ENCODE measurements at regions not wholly inside any gene's neighbourhood (a gene's known extent, or its start where the extent isn't known, plus 50 kb on each side); places are given as distances from the start of the nearest gene placed in this dataset.

DNA sequence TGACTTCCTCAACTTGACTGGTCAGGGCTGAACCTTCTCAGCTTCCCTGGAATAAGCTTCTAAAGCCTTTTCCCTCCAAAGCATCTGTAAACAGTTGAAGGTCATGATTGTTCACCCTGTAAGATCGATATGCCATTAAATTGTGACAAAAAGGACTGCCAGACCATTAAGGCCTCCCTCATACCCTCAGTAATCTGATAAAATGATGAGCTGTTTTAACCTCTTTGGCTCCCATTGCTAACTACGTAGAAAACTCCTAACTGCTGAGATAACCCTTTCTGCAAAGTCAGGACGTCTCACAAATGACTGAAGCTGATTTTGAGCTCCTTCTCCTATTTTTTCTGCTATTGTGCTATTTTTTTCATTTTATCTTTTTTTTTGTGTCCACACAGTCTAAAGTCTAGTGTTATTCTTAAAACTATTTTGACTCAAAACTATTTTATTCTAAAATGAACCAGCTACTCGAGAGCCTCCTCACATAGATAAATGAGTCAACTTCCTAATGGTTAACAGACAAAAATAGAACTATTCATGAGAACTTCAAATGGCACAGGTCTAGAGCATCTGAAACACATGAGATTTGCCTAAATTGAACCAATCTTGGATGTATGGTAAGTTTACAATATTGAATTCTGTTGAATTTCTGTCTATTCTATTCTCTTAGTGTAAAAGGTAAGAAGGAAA is 395.6 kb upstream of the TLE4 start:
- DNase-seq (ENCODE audit: low read depth in 1 of 2, low spot score in 1 of 2): no peak
- no peak overlapping the region for H3K4me3 ChIP-seq
- H3K36me3 ChIP-seq: no peaks in the 10 kb centered on the region
- no peak overlapping the region for H3K27ac ChIP-seq
- no peaks in the 10 kb centered on the region for H3K27me3 ChIP-seq
- no peaks in the 10 kb centered on the region for H3K4me1 ChIP-seq (ENCODE audit: low read depth)
- TF ChIP-seq, protein P1, sequence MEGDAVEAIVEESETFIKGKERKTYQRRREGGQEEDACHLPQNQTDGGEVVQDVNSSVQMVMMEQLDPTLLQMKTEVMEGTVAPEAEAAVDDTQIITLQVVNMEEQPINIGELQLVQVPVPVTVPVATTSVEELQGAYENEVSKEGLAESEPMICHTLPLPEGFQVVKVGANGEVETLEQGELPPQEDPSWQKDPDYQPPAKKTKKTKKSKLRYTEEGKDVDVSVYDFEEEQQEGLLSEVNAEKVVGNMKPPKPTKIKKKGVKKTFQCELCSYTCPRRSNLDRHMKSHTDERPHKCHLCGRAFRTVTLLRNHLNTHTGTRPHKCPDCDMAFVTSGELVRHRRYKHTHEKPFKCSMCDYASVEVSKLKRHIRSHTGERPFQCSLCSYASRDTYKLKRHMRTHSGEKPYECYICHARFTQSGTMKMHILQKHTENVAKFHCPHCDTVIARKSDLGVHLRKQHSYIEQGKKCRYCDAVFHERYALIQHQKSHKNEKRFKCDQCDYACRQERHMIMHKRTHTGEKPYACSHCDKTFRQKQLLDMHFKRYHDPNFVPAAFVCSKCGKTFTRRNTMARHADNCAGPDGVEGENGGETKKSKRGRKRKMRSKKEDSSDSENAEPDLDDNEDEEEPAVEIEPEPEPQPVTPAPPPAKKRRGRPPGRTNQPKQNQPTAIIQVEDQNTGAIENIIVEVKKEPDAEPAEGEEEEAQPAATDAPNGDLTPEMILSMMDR (IDR thresholded peaks at IDR 0.05; ENCODE audit: low read depth, low read length): no peak
- no peaks in the 10 kb centered on the region for H3K9me3 ChIP-seq (ENCODE audit: low read depth)

DNA sequence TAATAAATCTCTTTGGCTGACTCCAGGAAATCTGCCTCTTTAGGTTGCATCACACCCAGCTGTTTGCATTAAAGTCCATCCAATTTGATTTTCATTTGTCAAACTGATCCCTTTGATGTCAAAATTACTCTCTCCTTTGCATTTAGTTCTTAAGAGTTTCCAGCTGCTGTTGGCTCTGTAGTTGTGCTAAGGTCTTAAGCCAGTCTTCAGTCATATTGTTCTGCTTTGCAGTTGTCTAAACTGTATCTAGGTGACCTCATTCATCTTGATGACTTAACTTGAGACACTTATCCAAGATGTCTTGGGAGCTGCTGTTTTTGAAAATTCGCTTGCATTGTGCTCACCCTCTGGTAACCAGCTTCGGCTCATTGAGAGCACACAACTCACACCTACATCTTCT is 386.9 kb upstream of the TLE4 start:
- DNase-seq (ENCODE audit: low read depth in 1 of 2, low spot score in 1 of 2): peak in 1 of 2 donors; percentile 6
- no peaks in the 10 kb centered on the region for H3K9me3 ChIP-seq (ENCODE audit: low read depth)
- TF ChIP-seq, protein P1 (IDR thresholded peaks at IDR 0.05; ENCODE audit: low read depth, low read length): no peak

DNA sequence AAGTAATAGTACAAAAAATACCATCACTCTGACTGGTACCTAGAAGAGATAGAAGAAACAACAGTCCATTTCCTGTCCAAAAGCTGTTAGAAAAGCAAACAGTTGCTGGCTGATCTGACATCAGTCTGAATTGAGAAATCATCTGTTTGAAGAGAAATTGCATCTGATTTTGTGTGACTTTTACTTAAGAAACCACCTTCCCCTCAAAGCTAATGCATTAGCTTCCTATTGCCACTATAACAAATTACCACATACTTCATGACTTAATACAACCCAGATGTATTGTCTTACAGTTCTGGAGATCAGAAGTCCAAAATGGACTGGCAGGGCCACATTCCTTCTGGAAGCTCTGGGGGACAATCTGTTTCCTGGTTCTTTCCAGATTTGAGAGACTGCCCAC is 385.9 kb upstream of the TLE4 start:
- H3K36me3 ChIP-seq: no peaks in the 10 kb centered on the region
- peak in 1 of 2 donors; percentile 76 for DNase-seq (ENCODE audit: low read depth in 1 of 2, low spot score in 1 of 2)
- no peak overlapping the region for H3K27ac ChIP-seq
- TF ChIP-seq, protein P1 (IDR thresholded peaks at IDR 0.05; ENCODE audit: low read depth, low read length): no peak
- H3K9me3 ChIP-seq (ENCODE audit: low read depth): no peaks in the 10 kb centered on the region
- H3K4me3 ChIP-seq: no peak overlapping the region
- no peaks in the 10 kb centered on the region for H3K27me3 ChIP-seq
- no peaks in the 10 kb centered on the region for H3K4me1 ChIP-seq (ENCODE audit: low read depth)

More for the DNA sequence above, 386.9 kb upstream of the TLE4 start:
- no peaks in the 10 kb centered on the region for H3K4me1 ChIP-seq (ENCODE audit: low read depth)
- H3K27ac ChIP-seq: no peak overlapping the region
- H3K4me3 ChIP-seq: no peak overlapping the region
- no peaks in the 10 kb centered on the region for H3K36me3 ChIP-seq
- H3K27me3 ChIP-seq: no peaks in the 10 kb centered on the region

DNA sequence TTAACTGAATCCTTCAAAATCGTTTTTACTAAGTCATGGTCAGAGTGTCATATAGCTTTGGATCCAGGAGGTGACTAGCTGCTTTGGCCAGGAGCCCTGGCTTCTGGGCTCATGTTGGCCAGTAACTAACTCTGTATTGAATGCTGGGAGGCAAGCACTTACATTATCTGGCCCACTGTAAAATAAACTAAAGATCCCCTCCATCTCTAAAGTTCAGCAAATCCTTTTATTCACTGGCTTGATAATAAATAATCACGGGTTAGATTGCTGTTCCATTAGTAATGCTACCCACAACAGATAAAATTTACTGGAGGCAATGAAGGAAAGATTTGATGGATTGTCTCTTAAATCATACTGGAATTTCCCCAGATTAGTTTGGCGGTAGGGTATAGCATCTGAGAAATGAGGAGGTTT is 382.2 kb upstream of the TLE4 start:
- H3K36me3 ChIP-seq: no peaks in the 10 kb centered on the region
- no peak overlapping the region for H3K27ac ChIP-seq

DNA sequence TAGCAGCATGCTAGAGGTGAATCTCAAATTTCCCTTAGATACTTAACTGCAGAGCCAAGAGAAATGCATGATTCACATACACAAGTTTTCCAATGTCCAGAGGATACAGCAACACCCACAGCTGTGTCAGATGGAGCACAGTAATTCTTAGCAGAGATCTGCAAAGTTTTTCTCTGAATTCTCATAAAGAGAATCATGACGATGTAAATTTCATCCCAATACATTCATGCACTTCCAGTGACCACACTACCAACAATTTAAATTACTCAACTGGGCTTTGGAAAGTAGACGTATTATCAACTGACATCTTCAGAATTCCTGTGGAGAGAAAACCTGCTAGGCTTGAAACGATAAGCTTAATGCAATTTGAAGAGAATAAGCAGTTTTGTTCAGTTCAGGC is 378.8 kb upstream of the TLE4 start:
- H3K4me3 ChIP-seq: no peak overlapping the region
- no peak overlapping the region for H3K27ac ChIP-seq

More for the DNA sequence above, 382.2 kb upstream of the TLE4 start:
- DNase-seq (ENCODE audit: low read depth in 1 of 2, low spot score in 1 of 2): peak in 1 of 2 donors; percentile 81
- Histone ChIP-seq H3K4me1 (ENCODE audit: low read depth) (no peaks in the 10 kb centered on the region), H3K4me3 (no peak overlapping the region), H3K9me3 (ENCODE audit: low read depth) (no peaks in the 10 kb centered on the region), H3K27me3 (no peaks in the 10 kb centered on the region)
- TF ChIP-seq, protein P1 (IDR thresholded peaks at IDR 0.05; ENCODE audit: low read depth, low read length): no peak

More for the DNA sequence above, 378.8 kb upstream of the TLE4 start:
- TF ChIP-seq, protein P1 (IDR thresholded peaks at IDR 0.05; ENCODE audit: low read depth, low read length): no peak
- peak in 1 of 2 donors; percentile 71 for DNase-seq (ENCODE audit: low read depth in 1 of 2, low spot score in 1 of 2)
- no peaks in the 10 kb centered on the region for H3K36me3 ChIP-seq
- no peaks in the 10 kb centered on the region for H3K4me1 ChIP-seq (ENCODE audit: low read depth)
- no peaks in the 10 kb centered on the region for H3K9me3 ChIP-seq (ENCODE audit: low read depth)
- no peaks in the 10 kb centered on the region for H3K27me3 ChIP-seq
